Activated CD4-positive, alpha-beta T cell treated with anti-CD3 and anti-CD28 coated beads, Interleukin-2, amount 10 ng/mL, durations not matched to agents 24 days and 14 days (primary cell): ENCODE measurements at regions not wholly inside any gene's neighbourhood (a gene's known extent, or its start where the extent isn't known, plus 50 kb on each side); places are given as distances from the start of the nearest gene placed in this dataset.

Experiments
- DNase-seq: peaks from one replicate; pipeline ENCODE4 v3.0.0; 2022
- H3K27ac Mint-ChIP-seq: one replicate; pipeline ENCODE4 v1.8.0; 2022; ENCODE audit warnings: mild to moderate bottlenecking, mixed read lengths
- H3K27me3 Mint-ChIP-seq: one replicate; pipeline ENCODE4 v1.8.0; 2022; ENCODE audit warnings: mixed read lengths
- H3K36me3 Mint-ChIP-seq: one replicate; pipeline ENCODE4 v1.8.0; 2022; ENCODE audit warnings: low read depth, mild to moderate bottlenecking, mixed read lengths
- H3K4me1 Mint-ChIP-seq: one replicate; pipeline ENCODE4 v1.8.0; 2021; ENCODE audit warnings: mixed read lengths
- H3K4me3 Mint-ChIP-seq: one replicate; pipeline ENCODE4 v1.8.0; 2022; ENCODE audit warnings: mild to moderate bottlenecking, moderate library complexity, mixed read lengths
- H3K9me3 Mint-ChIP-seq: one replicate; pipeline ENCODE4 v1.8.0; 2021; ENCODE audit warnings: mixed read lengths
- intact Hi-C: fragments of 100-400 bp; cut with micrococcal nuclease; formaldehyde crosslinking; loops from one replicate; pipeline ENCODE4 v1.15.1; 2023

GRCh38 chr11:70616938-70617654 is 218.8 kb downstream of the CTTN start:
- Mint-ChIP-seq H3K4me3 (no peak overlapping the region), H3K27ac (no peak overlapping the region), H3K9me3 (peaks cover 4% of the 10 kb centered on the region), H3K27me3 (no peaks in the 10 kb centered on the region), H3K4me1 (no peaks in the 10 kb centered on the region), H3K36me3 (no peaks in the 10 kb centered on the region)
- intact Hi-C loops: no loop called here
- no peak for DNase-seq

GRCh38 chr11:70618431-70619101 is 220.2 kb downstream of the CTTN start:
- Mint-ChIP-seq H3K27ac (no peak overlapping the region), H3K27me3 (no peaks in the 10 kb centered on the region), H3K4me3 (no peak overlapping the region), H3K4me1 (no peaks in the 10 kb centered on the region), H3K36me3 (no peaks in the 10 kb centered on the region), H3K9me3 (peaks cover 4% of the 10 kb centered on the region)
- no peak for DNase-seq
- intact Hi-C loops: no loop called here

GRCh38 chr11:70619591-70619990 is 221.3 kb downstream of the CTTN start:
- Mint-ChIP-seq H3K36me3 (no peaks in the 10 kb centered on the region), H3K27ac (no peak overlapping the region), H3K4me1 (no peaks in the 10 kb centered on the region), H3K4me3 (no peak overlapping the region), H3K27me3 (no peaks in the 10 kb centered on the region), H3K9me3 (peaks cover 4% of the 10 kb centered on the region)
- intact Hi-C loops: no loop called here
- DNase-seq: no peak

GRCh38 chr11:70620510-70621184 is 222.3 kb downstream of the CTTN start:
- DNase-seq: no peak
- H3K9me3 Mint-ChIP-seq: peaks cover 4% of the 10 kb centered on the region
- H3K36me3 Mint-ChIP-seq: no peaks in the 10 kb centered on the region
- no peak overlapping the region for H3K4me3 Mint-ChIP-seq
- no peaks in the 10 kb centered on the region for H3K27me3 Mint-ChIP-seq
- intact Hi-C loops: no loop called here
- H3K27ac Mint-ChIP-seq: no peak overlapping the region
- H3K4me1 Mint-ChIP-seq: no peaks in the 10 kb centered on the region

- DNase-seq: no peak
- Mint-ChIP-seq H3K36me3 (no peaks in the 10 kb centered on the region), H3K4me3 (no peak overlapping the region), H3K9me3 (peaks cover 4% of the 10 kb centered on the region), H3K27ac (no peak overlapping the region), H3K4me1 (no peaks in the 10 kb centered on the region), H3K27me3 (no peaks in the 10 kb centered on the region)
- intact Hi-C loops: no loop called here
These were observed 222.9 kb downstream of the CTTN start for GRCh38 chr11:70621241-70621640.

GRCh38 chr11:70622091-70622490 is 223.8 kb downstream of the CTTN start:
- Mint-ChIP-seq H3K27me3 (no peaks in the 10 kb centered on the region), H3K27ac (no peak overlapping the region), H3K4me1 (no peaks in the 10 kb centered on the region), H3K4me3 (no peak overlapping the region), H3K36me3 (no peaks in the 10 kb centered on the region), H3K9me3 (peaks cover 4% of the 10 kb centered on the region)
- intact Hi-C loops: no loop called here
- DNase-seq: no peak

- Mint-ChIP-seq H3K27ac (no peak overlapping the region), H3K36me3 (no peaks in the 10 kb centered on the region), H3K4me1 (no peaks in the 10 kb centered on the region), H3K9me3 (peaks cover 4% of the 10 kb centered on the region), H3K27me3 (no peaks in the 10 kb centered on the region), H3K4me3 (no peak overlapping the region)
- DNase-seq: no peak
- intact Hi-C loops: no loop called here
These were observed 225.7 kb downstream of the CTTN start for GRCh38 chr11:70623906-70624597.

- H3K27ac Mint-ChIP-seq: no peak overlapping the region
These were observed 226.3 kb downstream of the CTTN start for GRCh38 chr11:70624598-70624993.

GRCh38 chr11:70625051-70625450 is 226.7 kb downstream of the CTTN start:
- no peak for DNase-seq
- intact Hi-C loops: no loop called here
- no peak overlapping the region for H3K4me3 Mint-ChIP-seq
- no peak overlapping the region for H3K27ac Mint-ChIP-seq
- H3K27me3 Mint-ChIP-seq: no peaks in the 10 kb centered on the region
- peaks cover 4% of the 10 kb centered on the region for H3K9me3 Mint-ChIP-seq
- H3K36me3 Mint-ChIP-seq: no peaks in the 10 kb centered on the region
- no peaks in the 10 kb centered on the region for H3K4me1 Mint-ChIP-seq

More at GRCh38 chr11:70624598-70624993, 226.3 kb downstream of the CTTN start:
- no peak for DNase-seq
- intact Hi-C loops: no loop called here
- H3K4me1 Mint-ChIP-seq: no peaks in the 10 kb centered on the region
- H3K9me3 Mint-ChIP-seq: peaks cover 4% of the 10 kb centered on the region
- H3K36me3 Mint-ChIP-seq: no peaks in the 10 kb centered on the region
- no peaks in the 10 kb centered on the region for H3K27me3 Mint-ChIP-seq
- H3K4me3 Mint-ChIP-seq: no peak overlapping the region

GRCh38 chr11:70625582-70626518 is 227.5 kb downstream of the CTTN start:
- intact Hi-C loops: no loop called here
- DNase-seq: no peak

GRCh38 chr11:70627219-70627618 is 228.9 kb downstream of the CTTN start:
- no peaks in the 10 kb centered on the region for H3K36me3 Mint-ChIP-seq
- no peaks in the 10 kb centered on the region for H3K27me3 Mint-ChIP-seq
- no peak for DNase-seq
- H3K27ac Mint-ChIP-seq: no peak overlapping the region
- no peak overlapping the region for H3K4me3 Mint-ChIP-seq
- no peaks in the 10 kb centered on the region for H3K9me3 Mint-ChIP-seq
- no peaks in the 10 kb centered on the region for H3K4me1 Mint-ChIP-seq
- intact Hi-C loops: no loop called here

More at GRCh38 chr11:70625582-70626518, 227.5 kb downstream of the CTTN start:
- H3K36me3 Mint-ChIP-seq: no peaks in the 10 kb centered on the region
- no peaks in the 10 kb centered on the region for H3K9me3 Mint-ChIP-seq
- H3K4me3 Mint-ChIP-seq: no peak overlapping the region
- no peak overlapping the region for H3K27ac Mint-ChIP-seq
- H3K27me3 Mint-ChIP-seq: no peaks in the 10 kb centered on the region
- no peaks in the 10 kb centered on the region for H3K4me1 Mint-ChIP-seq

GRCh38 chr11:70628176-70628854 is 230.0 kb downstream of the CTTN start:
- Mint-ChIP-seq H3K4me1 (no peaks in the 10 kb centered on the region), H3K27me3 (no peaks in the 10 kb centered on the region), H3K27ac (no peak overlapping the region), H3K4me3 (no peak overlapping the region), H3K36me3 (no peaks in the 10 kb centered on the region), H3K9me3 (no peaks in the 10 kb centered on the region)
- intact Hi-C loops: no loop called here
- no peak for DNase-seq
